Endothelial cell of umbilical vein (primary cell): ENCODE measurements at regions not wholly inside any gene's neighbourhood (a gene's known extent, or its start where the extent isn't known, plus 50 kb on each side); places are given as distances from the start of the nearest gene placed in this dataset.

Experiments used
- BruUV-seq: library from RNA; stranded (reverse); fragments of 400-500 nt; replicated peaks from 2 replicates; lab custom pipeline; 2021; lab: Mats Ljungman, UMichigan
- CTCF ChIA-PET: fragments of 300-600, 350-600 bp; sonication (Branson Sonifier 250); formaldehyde crosslinking; loops from one replicate; lab custom pipeline; 2021; ENCODE audit warnings: antibody characterized with exemption, inconsistent platforms; lab: Charles Lee
- POLR2A ChIA-PET: fragments of 300-600, 350-600 bp; sonication (Branson Sonifier 250); formaldehyde crosslinking; loops from one replicate; lab custom pipeline; 2021; ENCODE audit warnings: antibody characterized with exemption, inconsistent platforms; lab: Charles Lee
- DNase-seq: peaks from one replicate; pipeline ENCODE4 v3.0.0-alpha.2; 2011; ENCODE audit warnings: low read depth, low spot score
- FAIRE-seq: peaks from 2 replicates; lab custom pipeline; 2011; peaks lifted over from hg19 to GRCh38; lab: Jason Lieb, UNC
- H2AFZ ChIP-seq: 2 replicates; pipeline ENCODE4 v1.6.0; 2012; ENCODE audit warnings: low read depth, low read length, control low read depth, inconsistent platforms
- H3K27ac ChIP-seq: 2 replicates; pipeline ENCODE4 v1.5.1; 2011; ENCODE audit warnings: low read depth, mild to moderate bottlenecking, control low read depth, low read length, moderate library complexity; ENCODE audit not compliant: insufficient read depth
- H3K27me3 ChIP-seq, 2 experiments: 2 replicates each; pipeline versions ENCODE4 v1.6.0 to v1.6.1; 2011; ENCODE audit warnings: low read length in 2 of 2, mixed read lengths in 1 of 2; ENCODE audit not compliant: control insufficient read depth in 2 of 2, insufficient read depth in 2 of 2
- H3K36me3 ChIP-seq, 2 experiments: 2 replicates in 1 of 2; 3 replicates in 1 of 2; pipeline ENCODE4 v1.5.1; 2011; ENCODE audit warnings: low read length in 2 of 2, mild to moderate bottlenecking in 1 of 2, moderate library complexity in 1 of 2; ENCODE audit not compliant: control insufficient read depth in 2 of 2, insufficient read depth in 2 of 2; ENCODE audit errors: extremely low read depth in 1 of 2
- H3K4me1 ChIP-seq: 3 replicates; pipeline ENCODE4 v1.5.1; 2011; ENCODE audit warnings: mild to moderate bottlenecking, low read length; ENCODE audit not compliant: control insufficient read depth, insufficient read depth; ENCODE audit errors: extremely low read depth
- H3K4me2 ChIP-seq: 2 replicates; pipeline ENCODE4 v1.6.1; 2011; ENCODE audit warnings: low read length, control low read depth, mixed read lengths; ENCODE audit not compliant: insufficient read depth
- H3K4me3 ChIP-seq, 3 experiments: fragments of 200-600 bp in 1 of 3; sonication (generic), shearing (Covaris generic) in 1 of 3; replicated peaks in 1 of 3; 2 replicates each; pipeline ENCODE4 v1.5.1; 2011 to 2016; ENCODE audit warnings: control low read depth in 3 of 3, low read length in 3 of 3, mild to moderate bottlenecking in 2 of 3, inconsistent platforms in 1 of 3, low read depth in 1 of 3, moderate library complexity in 1 of 3; ENCODE audit not compliant: insufficient read depth in 1 of 3
- H3K79me2 ChIP-seq: 2 replicates; pipeline ENCODE4 v1.6.0; 2012; ENCODE audit warnings: low read length, inconsistent platforms; ENCODE audit not compliant: control insufficient read depth, insufficient read depth
- H3K9ac ChIP-seq: replicated peaks from 2 replicates; pipeline ENCODE3; 2011; ENCODE audit warnings: low read length, control low read depth; ENCODE audit not compliant: insufficient read depth; ENCODE audit errors: extremely low read depth
- H3K9me1 ChIP-seq: replicated peaks from 3 replicates; pipeline ENCODE4 v1.6.0; 2011; ENCODE audit warnings: mild to moderate bottlenecking, low read length; ENCODE audit not compliant: control insufficient read depth, insufficient read depth; ENCODE audit errors: extremely low read depth
- H3K9me3 ChIP-seq: replicated peaks from 2 replicates; pipeline ENCODE4 v1.5.1; 2012; ENCODE audit warnings: low read length, inconsistent platforms; ENCODE audit not compliant: control insufficient read depth, insufficient read depth
- H4K20me1 ChIP-seq: replicated peaks from 2 replicates; pipeline ENCODE3; 2011; ENCODE audit warnings: mild to moderate bottlenecking, low read length; ENCODE audit not compliant: control insufficient read depth, insufficient read depth; ENCODE audit errors: extremely low read depth
- CTCF ChIP-seq, 2 donors: IDR thresholded peaks; 1 replicate in 1 of 2; 2 replicates in 1 of 2; pipeline ENCODE4 v1.5.1; 2011; ENCODE audit warnings: low read length in 2 of 2, mild to moderate bottlenecking in 2 of 2, moderate library complexity in 2 of 2, control low read depth in 1 of 2, inconsistent platforms in 1 of 2, low read depth in 1 of 2; ENCODE audit not compliant: insufficient read depth in 1 of 2; ENCODE audit errors: extremely low read depth in 1 of 2
- EZH2 ChIP-seq: IDR thresholded peaks from 2 replicates; pipeline ENCODE4 v1.6.1; 2012; ENCODE audit warnings: borderline replicate concordance, low read depth, mild to moderate bottlenecking, moderate library complexity, low read length, inconsistent platforms; ENCODE audit not compliant: severe bottlenecking
- FOS ChIP-seq: IDR thresholded peaks from 2 replicates; pipeline ENCODE4 v1.6.1; 2011; ENCODE audit warnings: mild to moderate bottlenecking, low read length, moderate library complexity, borderline replicate concordance; ENCODE audit not compliant: insufficient read depth
- GATA2 ChIP-seq: IDR thresholded peaks from 2 replicates; pipeline ENCODE4 v1.7.0; 2011; ENCODE audit warnings: low read depth, mild to moderate bottlenecking, moderate library complexity, mixed read lengths, low read length; ENCODE audit not compliant: insufficient read length, insufficient read depth
- JUN ChIP-seq: IDR thresholded peaks from 2 replicates; pipeline ENCODE4 v1.6.1; 2011; ENCODE audit warnings: borderline replicate concordance, low read depth; ENCODE audit not compliant: insufficient read length, insufficient read depth
- MAX ChIP-seq: IDR thresholded peaks from 2 replicates; pipeline ENCODE4 v1.6.1; 2011; ENCODE audit not compliant: insufficient read depth, insufficient read length
- MYC ChIP-seq: IDR thresholded peaks from one replicate; pipeline ENCODE4 v1.6.1; 2011; ENCODE audit warnings: mild to moderate bottlenecking, low read depth, low read length
- POLR2A ChIP-seq: IDR thresholded peaks from 2 replicates; pipeline ENCODE4 v1.6.1; 2012; ENCODE audit warnings: low read depth, mild to moderate bottlenecking, control low read depth, low read length
- POLR2AphosphoS5 ChIP-seq: IDR thresholded peaks from 2 replicates; pipeline ENCODE4 v1.6.1; 2012; ENCODE audit warnings: low read depth, mild to moderate bottlenecking, control low read depth, low read length, moderate library complexity; ENCODE audit not compliant: insufficient read depth
- dilution Hi-C: fragments of 300-500 bp; cut with MboI; formaldehyde crosslinking; loops from one replicate; pipeline ENCODE4 v1.15.0; 2019; ENCODE audit warnings: low sequenced_read_pairs; ENCODE audit not compliant: extremely low pct_ligation_motif_present
- intact Hi-C: fragments of 100-400 bp; cut with micrococcal nuclease; formaldehyde crosslinking; loops from one replicate; pipeline ENCODE4 v1.10.0; 2022

GRCh38 chr3:67198374-67198773, 200.3 kb downstream of the KBTBD8 start:
- CTCF ChIA-PET = no interaction called here

More at GRCh38 chr3:67198374-67198773, 200.3 kb downstream of the KBTBD8 start:
- Histone ChIP-seq H4K20me1 (no peaks in the 10 kb centered on the region), H3K4me3 (no peak overlapping the region), H3K36me3 (no peaks in the 10 kb centered on the region), H3K9me1 (no peaks in the 10 kb centered on the region), H3K27me3 (no peaks in the 10 kb centered on the region), H3K27ac (no peak overlapping the region), H3K9me3 (no peaks in the 10 kb centered on the region), H3K79me2 (no peaks in the 10 kb centered on the region), H3K4me1 (no peaks in the 10 kb centered on the region), H3K4me2 (no peak overlapping the region), H2AFZ (no peak overlapping the region), H3K9ac (no peak overlapping the region)
- no peak for TF ChIP-seq MYC
- no peak for TF ChIP-seq MAX
- TF ChIP-seq GATA2 = no peak
- no peak for TF ChIP-seq EZH2
- no peak for TF ChIP-seq FOS
- no peak for TF ChIP-seq CTCF (IDR thresholded peaks at IDR 0.05; ENCODE audit: extremely low read depth in 1 of 2, insufficient read depth in 1 of 2, low read depth in 1 of 2, low read length in 2 of 2)
- TF ChIP-seq POLR2A = no peak
- no peak for TF ChIP-seq JUN
- TF ChIP-seq POLR2AphosphoS5 = no peak
- intact Hi-C loops (no loop called here), dilution Hi-C loops (no loop called here)
- BruUV-seq = no TSS peak
- FAIRE-seq (no peak), DNase-seq (no peak)
- POLR2A ChIA-PET = no interaction called here
